SK-N-MC (cell line): ENCODE measurements at regions not wholly inside any gene's neighbourhood (a gene's known extent, or its start where the extent isn't known, plus 50 kb on each side); places are given as distances from the start of the nearest gene placed in this dataset.

Source experiments
- DNase-seq: peaks from one replicate; pipeline ENCODE4 v3.0.0-alpha.2; 2011; ENCODE audit warnings: low read depth, low spot score
- H3K27ac ChIP-seq: fragments of 200-600 bp; sonication (generic); 2 replicates; pipeline ENCODE4 v1.5.1; 2016; ENCODE audit warnings: mixed run types
- H3K36me3 ChIP-seq: fragments of 200-600 bp; sonication (generic); 2 replicates; pipeline ENCODE4 v1.6.1; 2017; ENCODE audit warnings: antibody characterized with exemption, low read length, mixed read lengths; ENCODE audit not compliant: insufficient read depth
- H3K4me3 ChIP-seq: fragments of 200-600 bp; sonication (generic); 2 replicates; pipeline ENCODE4 v1.5.1; 2016
- H3K9ac ChIP-seq: fragments of 200-600 bp; sonication (generic); 2 replicates; pipeline ENCODE4 v1.8.0; 2017; ENCODE audit warnings: mixed run types, mixed read lengths; ENCODE audit not compliant: insufficient read length
- H3K9me3 ChIP-seq: fragments of 200-600 bp; sonication (generic); 2 replicates; pipeline ENCODE4 v1.6.1; 2017; ENCODE audit warnings: low read depth, mild to moderate bottlenecking, antibody characterized with exemption, low read length, moderate library complexity, mixed read lengths
- EZH2 ChIP-seq: fragments of 200-600 bp; sonication (generic); IDR thresholded peaks from one replicate; pipeline ENCODE4 v1.6.1; 2017; ENCODE audit warnings: antibody characterized with exemption
- FOXP2 ChIP-seq: optimal IDR thresholded peaks from 2 replicates; pipeline ENCODE3; 2011; ENCODE audit warnings: mild to moderate bottlenecking, moderate library complexity; ENCODE audit not compliant: insufficient read depth; ENCODE audit errors: extremely low read length, control extremely low read depth
- POLR2AphosphoS5 ChIP-seq: IDR thresholded peaks from 2 replicates; pipeline ENCODE4 v1.6.1; 2012; ENCODE audit warnings: mild to moderate bottlenecking, low read depth, low read length, borderline replicate concordance

GRCh38 chr4:8697826-8698225 is 105.3 kb downstream of the CPZ start:
- no peak overlapping the region for H3K27ac ChIP-seq
- TF ChIP-seq POLR2AphosphoS5 (no peak), FOXP2 (no peak), EZH2 (no peak)
- no peak for DNase-seq

GRCh38 chr4:8696369-8697127 is 104.0 kb downstream of the CPZ start:
- H3K36me3 ChIP-seq, result no peaks in the 10 kb centered on the region
- H3K4me3 ChIP-seq, result no peak overlapping the region
- TF ChIP-seq FOXP2, result no peak
- TF ChIP-seq EZH2, result no peak
- TF ChIP-seq POLR2AphosphoS5, result no peak
- H3K9ac ChIP-seq, result no peak overlapping the region
- no peaks in the 10 kb centered on the region for H3K9me3 ChIP-seq
- no peak for DNase-seq
- no peak overlapping the region for H3K27ac ChIP-seq

More at GRCh38 chr4:8697826-8698225, 105.3 kb downstream of the CPZ start:
- H3K36me3 ChIP-seq, result no peaks in the 10 kb centered on the region
- H3K9ac ChIP-seq, result no peak overlapping the region
- H3K9me3 ChIP-seq, result no peaks in the 10 kb centered on the region
- no peak overlapping the region for H3K4me3 ChIP-seq

GRCh38 chr4:8695237-8696219 is 103.0 kb downstream of the CPZ start:
- H3K36me3 ChIP-seq, result no peaks in the 10 kb centered on the region
- no peak overlapping the region for H3K4me3 ChIP-seq
- TF ChIP-seq FOXP2 (no peak), POLR2AphosphoS5 (no peak), EZH2 (no peak)
- no peak for DNase-seq
- H3K27ac ChIP-seq, result no peak overlapping the region
- H3K9ac ChIP-seq, result no peak overlapping the region
- no peaks in the 10 kb centered on the region for H3K9me3 ChIP-seq

GRCh38 chr4:8694651-8695151 is 102.1 kb downstream of the CPZ start:
- H3K9ac ChIP-seq, result no peak overlapping the region
- no peaks in the 10 kb centered on the region for H3K9me3 ChIP-seq
- TF ChIP-seq POLR2AphosphoS5, result no peak
- TF ChIP-seq FOXP2, result no peak
- TF ChIP-seq EZH2, result no peak
- DNase-seq, result no peak
- H3K36me3 ChIP-seq, result no peaks in the 10 kb centered on the region
- H3K4me3 ChIP-seq, result no peak overlapping the region
- no peak overlapping the region for H3K27ac ChIP-seq

- TF ChIP-seq EZH2, result no peak
- TF ChIP-seq POLR2AphosphoS5, result no peak
- TF ChIP-seq FOXP2, result no peak
Measured at GRCh38 chr4:8694226-8694625, 101.7 kb downstream of the CPZ start.

GRCh38 chr4:8691151-8691775 is 98.7 kb downstream of the CPZ start:
- TF ChIP-seq POLR2AphosphoS5 (no peak), EZH2 (no peak), FOXP2 (no peak)
- Histone ChIP-seq H3K4me3 (no peak overlapping the region), H3K9ac (no peak overlapping the region), H3K27ac (no peak overlapping the region), H3K9me3 (no peaks in the 10 kb centered on the region), H3K36me3 (no peaks in the 10 kb centered on the region)
- no peak for DNase-seq

More at GRCh38 chr4:8694226-8694625, 101.7 kb downstream of the CPZ start:
- no peak for DNase-seq
- no peak overlapping the region for H3K27ac ChIP-seq
- no peaks in the 10 kb centered on the region for H3K36me3 ChIP-seq
- H3K9ac ChIP-seq, result no peak overlapping the region
- no peaks in the 10 kb centered on the region for H3K9me3 ChIP-seq
- no peak overlapping the region for H3K4me3 ChIP-seq

- DNase-seq, result no peak
- no peaks in the 10 kb centered on the region for H3K36me3 ChIP-seq
- TF ChIP-seq FOXP2 (no peak), POLR2AphosphoS5 (no peak), EZH2 (no peak)
- no peak overlapping the region for H3K9ac ChIP-seq
- H3K9me3 ChIP-seq, result no peaks in the 10 kb centered on the region
- no peak overlapping the region for H3K27ac ChIP-seq
- no peak overlapping the region for H3K4me3 ChIP-seq
Measured at GRCh38 chr4:8690216-8691150, 97.9 kb downstream of the CPZ start.
